IMR-90 (cell line): ENCODE measurements at regions not wholly inside any gene's neighbourhood (a gene's known extent, or its start where the extent isn't known, plus 50 kb on each side); places are given as distances from the start of the nearest gene placed in this dataset.

ENCODE experiments used
- ATAC-seq: fragments of 200-7000 bp; cut with Tn5 transposase; 2 replicates; pipeline ENCODE4 v1.9.1; 2020; ENCODE audit warnings: low read depth, mild to moderate bottlenecking, moderate library complexity
- BruUV-seq: library from RNA; stranded (reverse); fragments of 400-500 nt; replicated peaks from 2 replicates; lab custom pipeline; 2021; lab: Mats Ljungman, UMichigan
- CTCF ChIA-PET: fragments of 300-600 bp; formaldehyde crosslinking; extraction: SDS; loops from one replicate; lab custom pipeline; 2021; ENCODE audit warnings: antibody characterized with exemption; lab: Yijun Ruan, JAX
- POLR2A ChIA-PET: fragments of 300-600 bp; sonication (Branson Sonifier 250); formaldehyde crosslinking; loops from one replicate; lab custom pipeline; 2022; ENCODE audit warnings: antibody characterized with exemption; ENCODE audit not compliant: unreplicated experiment; lab: Charles Lee
- DNase-seq: peaks from one replicate; pipeline ENCODE4 v3.0.0; 2013
- H2AFZ ChIP-seq: replicated peaks from 2 replicates; pipeline ENCODE3; 2013; ENCODE audit warnings: low read length, mild to moderate bottlenecking; ENCODE audit not compliant: poor library complexity
- H2AK5ac ChIP-seq: 2 replicates; pipeline ENCODE4 v1.6.1; 2013; ENCODE audit warnings: low read depth, low read length, inconsistent platforms
- H2AK9ac ChIP-seq: replicated peaks from 2 replicates; pipeline ENCODE3; 2013; ENCODE audit warnings: mild to moderate bottlenecking, low read depth, low read length, moderate library complexity; ENCODE audit not compliant: poor library complexity
- H2BK120ac ChIP-seq: 2 replicates; pipeline ENCODE4 v1.6.1; 2013; ENCODE audit warnings: low read depth, low read length, inconsistent platforms
- H2BK15ac ChIP-seq: 3 replicates; pipeline ENCODE4 v1.6.1; 2013; ENCODE audit warnings: low read depth, low read length, inconsistent platforms
- H2BK20ac ChIP-seq: 2 replicates; pipeline ENCODE4 v1.6.1; 2013; ENCODE audit warnings: low read depth, mild to moderate bottlenecking, inconsistent platforms, low read length, moderate library complexity
- H2BK5ac ChIP-seq: 2 replicates; pipeline ENCODE4 v1.6.1; 2013; ENCODE audit warnings: mild to moderate bottlenecking, low read depth, low read length, inconsistent platforms; ENCODE audit not compliant: poor library complexity, severe bottlenecking
- H3K14ac ChIP-seq: replicated peaks from 2 replicates; pipeline ENCODE4 v1.6.1; 2013; ENCODE audit warnings: low read depth, low read length, inconsistent platforms
- H3K18ac ChIP-seq: 2 replicates; pipeline ENCODE4 v1.6.1; 2013; ENCODE audit warnings: low read depth, low read length, control low read depth
- H3K23ac ChIP-seq: 2 replicates; pipeline ENCODE4 v1.6.1; 2013; ENCODE audit warnings: low read depth, low read length, inconsistent platforms
- H3K27ac ChIP-seq: 2 replicates; pipeline ENCODE4 v1.5.1; 2013; ENCODE audit warnings: mild to moderate bottlenecking, control low read depth, low read length; ENCODE audit not compliant: insufficient read depth
- H3K27me3 ChIP-seq: 2 replicates; pipeline ENCODE4 v1.6.1; 2013; ENCODE audit warnings: low read length; ENCODE audit not compliant: control insufficient read depth, insufficient read depth
- H3K36me3 ChIP-seq: 2 replicates; pipeline ENCODE4 v1.6.1; 2013; ENCODE audit warnings: low read length, mixed read lengths; ENCODE audit not compliant: control insufficient read depth, insufficient read depth
- H3K4ac ChIP-seq: 2 replicates; pipeline ENCODE4 v1.6.1; 2013; ENCODE audit warnings: low read depth, low read length, inconsistent platforms
- H3K4me1 ChIP-seq: 2 replicates; pipeline ENCODE4 v1.6.1; 2013; ENCODE audit warnings: low read length, mixed read lengths; ENCODE audit not compliant: control insufficient read depth, insufficient read depth
- H3K4me2 ChIP-seq: 2 replicates; pipeline ENCODE4 v1.6.1; 2013; ENCODE audit warnings: low read depth, mild to moderate bottlenecking, control low read depth, low read length, moderate library complexity
- H3K4me3 ChIP-seq: 2 replicates; pipeline ENCODE4 v1.5.1; 2013; ENCODE audit warnings: low read depth, mild to moderate bottlenecking, control low read depth, low read length, moderate library complexity; ENCODE audit not compliant: insufficient read depth
- H3K56ac ChIP-seq: 2 replicates; pipeline ENCODE4 v1.6.1; 2013; ENCODE audit warnings: low read length, inconsistent platforms; ENCODE audit not compliant: insufficient read depth; ENCODE audit errors: extremely low read depth
- H3K79me1 ChIP-seq, 2 experiments: 2 replicates each; pipeline ENCODE4 v1.6.1; 2013; ENCODE audit warnings: low read length in 2 of 2, inconsistent platforms in 1 of 2, low read depth in 1 of 2
- H3K9ac ChIP-seq: 2 replicates; pipeline ENCODE4 v1.6.1; 2013; ENCODE audit warnings: low read depth, low read length, control low read depth
- H3K9me1 ChIP-seq: 2 replicates; pipeline ENCODE4 v1.6.1; 2013; ENCODE audit warnings: low read length, inconsistent platforms; ENCODE audit not compliant: insufficient read depth
- H3K9me3 ChIP-seq: 2 replicates; pipeline ENCODE4 v1.6.1; 2013; ENCODE audit warnings: low read length; ENCODE audit not compliant: control insufficient read depth, insufficient read depth
- H4K20me1 ChIP-seq: 2 replicates; pipeline ENCODE4 v1.6.1; 2013; ENCODE audit warnings: low read length, inconsistent platforms; ENCODE audit not compliant: insufficient read depth
- H4K5ac ChIP-seq: 2 replicates; pipeline ENCODE4 v1.6.1; 2013; ENCODE audit warnings: mild to moderate bottlenecking, low read depth, low read length, control low read depth
- H4K8ac ChIP-seq, 2 experiments: 2 replicates each; pipeline ENCODE4 v1.6.1; 2013; ENCODE audit warnings: low read depth in 2 of 2, low read length in 2 of 2, control low read depth in 1 of 2, inconsistent platforms in 1 of 2
- H4K91ac ChIP-seq: 2 replicates; pipeline ENCODE4 v1.6.1; 2013; ENCODE audit warnings: low read depth, low read length, inconsistent platforms; ENCODE audit not compliant: insufficient read depth
- BHLHE40 ChIP-seq: fragments of 150-350 bp; IDR thresholded peaks from 2 replicates; pipeline ENCODE4 v1.6.1; 2016; ENCODE audit warnings: mild to moderate bottlenecking, low read depth, low read length
- CEBPB ChIP-seq: IDR thresholded peaks from 2 replicates; pipeline ENCODE4 v1.6.1; 2012; ENCODE audit warnings: low read depth, low read length, improper control_type of control experiment
- CHD1 ChIP-seq: IDR thresholded peaks from 2 replicates; pipeline ENCODE4 v1.6.1; 2012; ENCODE audit warnings: low read depth, low read length, improper control_type of control experiment
- CTCF ChIP-seq: conservative IDR thresholded peaks from 2 replicates; pipeline ENCODE4 v1.5.1; 2012; ENCODE audit warnings: mild to moderate bottlenecking, low read depth, low read length, improper control_type of control experiment
- ELK1 ChIP-seq: fragments of 150-350 bp; IDR thresholded peaks from 2 replicates; pipeline ENCODE4 v1.6.1; 2016; ENCODE audit warnings: low read depth, mild to moderate bottlenecking, low read length, moderate library complexity, borderline replicate concordance
- FOS ChIP-seq: fragments of 150-350 bp; IDR thresholded peaks from 2 replicates; pipeline ENCODE4 v1.6.1; 2016; ENCODE audit warnings: low read depth, low read length
- MAFK ChIP-seq: IDR thresholded peaks from 2 replicates; pipeline ENCODE4 v1.6.1; 2012; ENCODE audit warnings: low read depth, low read length, improper control_type of control experiment
- MAZ ChIP-seq: IDR thresholded peaks from 2 replicates; pipeline ENCODE4 v1.6.1; 2012; ENCODE audit warnings: low read depth, mild to moderate bottlenecking, low read length, improper control_type of control experiment, moderate library complexity, borderline replicate concordance
- MXI1 ChIP-seq: IDR thresholded peaks from 2 replicates; pipeline ENCODE4 v1.6.1; 2012; ENCODE audit warnings: low read depth, mild to moderate bottlenecking, low read length, moderate library complexity, borderline replicate concordance
- NFE2L2 ChIP-seq: fragments of 150-350 bp; IDR thresholded peaks from 2 replicates; pipeline ENCODE4 v1.6.1; 2016; ENCODE audit warnings: low read depth, mild to moderate bottlenecking, low read length
- POLR2A ChIP-seq: IDR thresholded peaks from 2 replicates; pipeline ENCODE4 v1.6.1; 2012; ENCODE audit warnings: mild to moderate bottlenecking, low read depth, low read length
- RAD21 ChIP-seq: IDR thresholded peaks from 2 replicates; pipeline ENCODE4 v1.6.1; 2012; ENCODE audit warnings: low read length, improper control_type of control experiment
- RCOR1 ChIP-seq: IDR thresholded peaks from 2 replicates; pipeline ENCODE4 v1.6.1; 2012; ENCODE audit warnings: mild to moderate bottlenecking, low read length, improper control_type of control experiment; ENCODE audit not compliant: insufficient replicate concordance
- RFX5 ChIP-seq: IDR thresholded peaks from 2 replicates; pipeline ENCODE4 v1.8.0; 2012; ENCODE audit warnings: low read depth, mild to moderate bottlenecking, low read length, moderate library complexity
- SMC3 ChIP-seq: fragments of 150-350 bp; IDR thresholded peaks from 2 replicates; pipeline ENCODE4 v1.6.1; 2016; ENCODE audit warnings: low read depth, mild to moderate bottlenecking, antibody characterized with exemption, low read length, moderate library complexity
- USF2 ChIP-seq: fragments of 150-350 bp; IDR thresholded peaks from 2 replicates; pipeline ENCODE4 v1.6.1; 2017; ENCODE audit warnings: mild to moderate bottlenecking, antibody characterized with exemption, low read length, low read depth
- WGBS, 2 experiments: methylation state at CpG; one replicate each; pipeline versions ENCODE4 v1.1.5 to v1.1.7; 2013; ENCODE audit warnings: missing lambda C conversion rate in 2 of 2; ENCODE audit not compliant: insufficient read length in 1 of 2; ENCODE audit errors: extremely low coverage in 2 of 2; 5-methylcytosine and 5-hydroxymethylcytosine counted together
- dilution Hi-C: fragments of 300-500 bp; cut with HindIII; formaldehyde crosslinking; loops from one replicate; pipeline ENCODE4 v1.14.3; 2018; ENCODE audit warnings: low sequenced_read_pairs; ENCODE audit not compliant: unreplicated experiment
- in situ Hi-C: fragments of 300-500 bp; cut with MboI; formaldehyde crosslinking; loops from 3 replicates; pipeline ENCODE4 v1.14.3; 2019; ENCODE audit warnings: low sequenced_read_pairs, inconsistent platforms, mixed read lengths
- intact Hi-C: fragments of 100-400 bp; cut with micrococcal nuclease; formaldehyde crosslinking; loops from 2 replicates; pipeline ENCODE4 v1.10.0; 2022

DNA sequence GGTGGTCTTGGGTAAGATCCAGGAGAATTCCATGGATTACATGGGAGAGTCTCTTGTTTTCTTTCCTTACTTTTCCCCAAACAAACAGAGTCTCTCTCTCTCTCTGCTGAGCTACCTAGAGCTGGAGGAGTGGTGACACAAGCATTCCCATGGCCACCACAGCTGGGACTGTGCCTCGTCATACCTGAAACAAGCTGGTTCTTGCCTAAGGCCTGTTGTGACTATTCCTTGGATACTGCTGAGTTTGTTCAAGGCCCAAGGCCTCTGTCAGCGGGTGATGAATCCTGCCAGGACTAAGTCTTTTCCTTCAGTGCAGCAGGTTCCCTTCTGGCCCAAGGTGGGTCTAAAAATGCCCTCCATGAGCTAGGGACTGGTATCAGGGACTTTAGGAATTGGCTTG, 378.1 kb upstream of the ZNF385D start:
- ChIA-PET POLR2A (no interaction called here), CTCF (no interaction called here)
- Histone ChIP-seq H3K14ac (no peak overlapping the region), H3K4me3 (no peak overlapping the region), H3K27ac (no peak overlapping the region), H3K23ac (no peak overlapping the region), H2AK9ac (no peak overlapping the region), H3K9ac (no peak overlapping the region), H3K18ac (no peak overlapping the region), H2BK5ac (no peak overlapping the region), H3K56ac (no peak overlapping the region), H2AK5ac (no peak overlapping the region), H3K9me3 (no peaks in the 10 kb centered on the region), H3K27me3 (no peaks in the 10 kb centered on the region), H4K5ac (no peak overlapping the region), H3K9me1 (no peaks in the 10 kb centered on the region), H2BK20ac (no peak overlapping the region), H2AFZ (no peak overlapping the region), H3K79me1 (no peaks in the 10 kb centered on the region), H3K36me3 (no peaks in the 10 kb centered on the region), H4K8ac (no peak overlapping the region), H2BK120ac (no peak overlapping the region), H3K4me1 (no peaks in the 10 kb centered on the region), H4K91ac (no peak overlapping the region), H3K4me2 (no peak overlapping the region), H3K4ac (no peak overlapping the region), H4K20me1 (no peaks in the 10 kb centered on the region), H2BK15ac (no peak overlapping the region)
- no peak for ATAC-seq
- no peak for TF ChIP-seq RFX5
- TF ChIP-seq NFE2L2, result no peak
- TF ChIP-seq SMC3, result no peak
- TF ChIP-seq ELK1, result no peak
- TF ChIP-seq FOS, result no peak
- TF ChIP-seq MAFK, result no peak
- TF ChIP-seq RCOR1, result no peak
- no peak for TF ChIP-seq RAD21
- TF ChIP-seq CEBPB, result no peak
- TF ChIP-seq POLR2A, result no peak
- no peak for TF ChIP-seq CHD1
- no peak for TF ChIP-seq CTCF
- no peak for TF ChIP-seq BHLHE40
- no peak for TF ChIP-seq MXI1
- TF ChIP-seq USF2, result no peak
- TF ChIP-seq MAZ, result no peak
- in situ Hi-C loops, result no loop called here
- WGBS, 2 experiments, result 57% methylated on average over 1 of the region's 2 CpGs; no CpG with 5 or more reads in 1 of the 2 experiments
- dilution Hi-C loops, result no loop called here
- BruUV-seq, result no TSS peak
- intact Hi-C loops, result no loop called here
- no peak for DNase-seq
